ENCODE measurements at regions not wholly inside any gene's neighbourhood (a gene's known extent, or its start where the extent isn't known, plus 50 kb on each side); places are given as distances from the start of the nearest gene placed in this dataset.

- Histone ChIP-seq H3K9ac (replicated peaks; ENCODE audit: extremely low read depth, insufficient read depth, low read length) (no peak overlapping the region), H3K36me3 (ENCODE audit: control insufficient read depth in 2 of 2, extremely low read depth in 1 of 2, insufficient read depth in 2 of 2, low read length in 2 of 2) (no peaks in the 10 kb centered on the region), H3K4me2 (ENCODE audit: insufficient read depth, low read length) (no peak overlapping the region), H2AFZ (ENCODE audit: low read depth, low read length) (no peak overlapping the region), H3K27ac (ENCODE audit: insufficient read depth, low read depth, low read length) (no peak overlapping the region), H3K27me3 (ENCODE audit: control insufficient read depth in 2 of 2, insufficient read depth in 2 of 2, low read length in 2 of 2) (peaks cover 8 to 18% of the 10 kb centered on the region in 2 experiments), H4K20me1 (replicated peaks; ENCODE audit: control insufficient read depth, extremely low read depth, insufficient read depth, low read length) (no peaks in the 10 kb centered on the region), H3K79me2 (ENCODE audit: control insufficient read depth, insufficient read depth, low read length) (no peaks in the 10 kb centered on the region), H3K9me1 (replicated peaks; ENCODE audit: control insufficient read depth, extremely low read depth, insufficient read depth, low read length) (no peaks in the 10 kb centered on the region), H3K9me3 (replicated peaks; ENCODE audit: control insufficient read depth, insufficient read depth, low read length) (no peaks in the 10 kb centered on the region), H3K4me3 (replicated peaks in 1 of 3; ENCODE audit: insufficient read depth in 1 of 3, low read depth in 1 of 3, low read length in 3 of 3) (no peak overlapping the region), H3K4me1 (ENCODE audit: control insufficient read depth, extremely low read depth, insufficient read depth, low read length) (no peaks in the 10 kb centered on the region)
- POLR2A ChIA-PET = no interaction called here
- FAIRE-seq (no peak), DNase-seq (ENCODE audit: low read depth, low spot score) (no peak)
- intact Hi-C loops (cut with micrococcal nuclease) = no loop called here
- TF ChIP-seq GATA2 (IDR thresholded peaks at IDR 0.05; ENCODE audit: insufficient read depth, insufficient read length, low read depth, low read length) = no peak
- TF ChIP-seq POLR2A (IDR thresholded peaks at IDR 0.05; ENCODE audit: low read depth, low read length) = no peak
- no peak for TF ChIP-seq JUN (IDR thresholded peaks at IDR 0.05; ENCODE audit: borderline replicate concordance, insufficient read depth, insufficient read length, low read depth)
- no peak for TF ChIP-seq CTCF (IDR thresholded peaks at IDR 0.05; ENCODE audit: extremely low read depth in 1 of 2, insufficient read depth in 1 of 2, low read depth in 1 of 2, low read length in 2 of 2)
- no peak for TF ChIP-seq MYC (IDR thresholded peaks at IDR 0.05; ENCODE audit: low read depth, low read length)
- no peak for TF ChIP-seq FOS (IDR thresholded peaks at IDR 0.05; ENCODE audit: borderline replicate concordance, insufficient read depth, low read length)
- TF ChIP-seq, protein P1, sequence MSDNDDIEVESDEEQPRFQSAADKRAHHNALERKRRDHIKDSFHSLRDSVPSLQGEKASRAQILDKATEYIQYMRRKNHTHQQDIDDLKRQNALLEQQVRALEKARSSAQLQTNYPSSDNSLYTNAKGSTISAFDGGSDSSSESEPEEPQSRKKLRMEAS (IDR thresholded peaks at IDR 0.05; ENCODE audit: insufficient read depth, insufficient read length) = no peak
- no peak for TF ChIP-seq POLR2AphosphoS5 (IDR thresholded peaks at IDR 0.05; ENCODE audit: insufficient read depth, low read depth, low read length)
- TF ChIP-seq EZH2 (IDR thresholded peaks at IDR 0.05; ENCODE audit: borderline replicate concordance, low read depth, low read length, severe bottlenecking) = no peak
- CTCF ChIA-PET = no interaction called here
- no TSS peak for BruUV-seq (replicated peaks)
- dilution Hi-C loops (cut with MboI; ENCODE audit: extremely low pct_ligation_motif_present, low sequenced_read_pairs) = no loop called here
Observed at GRCh38 chr9:89234205-89235067, 55.8 kb upstream of the SHC3 start.

Data from endothelial cell of umbilical vein (primary cell).